HUDEP-2 (cell line): ENCODE measurements at regions not wholly inside any gene's neighbourhood (a gene's known extent, or its start where the extent isn't known, plus 50 kb on each side); places are given as distances from the start of the nearest gene placed in this dataset.

Experiments
- DNase-seq, 76 experiments: peaks; one replicate each; lab custom pipeline; 2025; ENCODE audit not compliant: unreplicated experiment in 76 of 76; lab: John Stamatoyannopoulos, UW

DNA sequence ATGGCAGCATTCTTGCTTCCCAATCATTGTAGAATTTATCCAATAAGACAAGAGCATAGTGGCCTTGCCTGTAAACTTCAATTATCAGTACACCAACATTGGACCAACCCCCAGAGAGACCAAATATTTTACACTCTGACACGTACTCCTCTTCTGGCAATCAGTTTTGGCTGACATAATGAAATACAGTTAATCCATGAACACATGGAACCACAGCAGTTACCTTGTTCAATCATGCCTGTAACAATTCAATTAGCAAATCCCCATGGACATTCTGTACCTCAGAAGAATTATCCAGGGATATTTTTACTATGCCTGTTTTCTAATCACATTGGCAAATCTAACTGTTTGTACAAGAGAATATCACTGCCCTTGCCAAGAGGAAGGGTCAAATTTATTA lies 2162.0 kb downstream of the MRPL39 start:
- DNase-seq, result no peak

DNA sequence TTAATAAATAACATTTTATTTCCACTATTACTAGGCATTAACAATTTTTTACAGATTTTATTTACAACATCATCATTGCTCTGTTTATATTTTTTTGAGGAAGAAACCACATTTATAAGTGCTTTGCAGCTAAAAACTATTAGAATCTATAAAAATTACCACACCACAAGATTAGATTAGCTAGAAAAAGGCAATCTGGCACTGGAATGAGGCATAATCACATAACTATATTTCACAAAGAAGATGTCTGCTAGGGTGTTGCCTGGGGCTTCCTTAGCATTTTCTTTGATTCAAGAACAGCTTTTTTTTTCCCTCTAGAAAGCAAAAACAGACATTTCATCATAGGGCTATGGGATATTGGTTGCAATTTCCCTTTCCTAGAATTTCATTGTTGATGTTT lies 2169.2 kb downstream of the MRPL39 start:
- no peak for DNase-seq

- DNase-seq, result no peak
Observed at GRCh38 chr21:23402929-23403520, 2204.3 kb downstream of the MRPL39 start.

- DNase-seq, result peak in 2 of 76 experiments; percentile 8 to 26
Observed at GRCh38 chr21:23401278-23401677, 2206.0 kb downstream of the MRPL39 start.

DNA sequence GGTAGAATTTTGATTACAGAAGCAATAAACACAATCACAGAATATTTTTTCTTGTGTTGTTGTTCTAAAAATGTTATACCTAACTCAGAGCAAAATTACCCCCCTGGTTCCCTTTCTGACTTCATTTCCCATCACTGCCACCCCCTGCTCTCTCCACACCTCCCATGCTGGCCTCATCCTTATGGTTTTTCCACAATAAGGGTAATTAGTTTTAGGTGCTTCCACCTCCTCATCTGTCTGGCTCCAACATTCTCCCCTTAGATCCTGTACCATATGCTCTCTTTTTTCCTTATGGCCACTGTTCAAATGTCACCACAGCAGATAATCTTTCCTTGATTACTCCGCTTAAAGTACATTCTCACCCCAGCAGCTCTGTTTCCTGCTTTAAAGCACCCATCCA lies 2208.6 kb downstream of the MRPL39 start:
- DNase-seq, result no peak

DNA sequence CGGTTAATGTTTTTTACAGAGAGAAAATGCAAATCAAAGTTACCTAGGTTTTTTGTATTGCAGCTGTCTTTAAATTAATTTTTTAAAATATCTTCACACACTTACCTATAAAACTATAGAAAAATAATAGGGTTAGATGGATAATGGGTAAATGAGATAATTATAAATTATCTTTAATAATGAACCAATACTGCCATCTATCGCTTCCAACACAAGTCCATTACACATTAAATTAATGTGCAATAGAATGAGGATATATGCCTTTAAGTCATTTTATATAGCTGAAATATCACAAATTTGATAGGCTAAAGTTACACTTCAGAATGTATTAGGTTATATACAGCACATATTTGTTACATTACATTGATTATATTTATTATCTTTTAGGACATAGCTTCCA lies 2212.8 kb downstream of the MRPL39 start:
- DNase-seq, result no peak

- no peak for DNase-seq
Observed at GRCh38 chr21:23384679-23385078, 2222.6 kb downstream of the MRPL39 start.

DNA sequence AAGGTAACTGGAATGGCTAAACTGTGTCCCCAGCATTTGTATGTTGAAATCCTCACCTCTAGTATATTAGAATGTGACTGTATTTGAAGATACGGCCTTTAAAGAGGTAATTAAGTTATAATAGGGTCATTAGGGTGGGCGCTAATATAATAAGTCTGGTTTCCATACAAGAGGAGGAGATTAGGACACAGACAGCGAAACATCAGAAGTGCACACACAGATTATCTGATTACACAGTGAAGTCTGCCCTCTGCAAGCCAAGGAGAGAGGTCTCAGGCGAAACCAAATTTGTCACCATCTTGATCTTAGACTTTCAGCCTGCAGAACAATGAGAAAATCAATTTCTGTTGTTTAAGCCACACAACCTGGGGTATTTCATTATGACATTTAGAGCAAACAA lies 2233.1 kb downstream of the MRPL39 start:
- no peak for DNase-seq

DNA sequence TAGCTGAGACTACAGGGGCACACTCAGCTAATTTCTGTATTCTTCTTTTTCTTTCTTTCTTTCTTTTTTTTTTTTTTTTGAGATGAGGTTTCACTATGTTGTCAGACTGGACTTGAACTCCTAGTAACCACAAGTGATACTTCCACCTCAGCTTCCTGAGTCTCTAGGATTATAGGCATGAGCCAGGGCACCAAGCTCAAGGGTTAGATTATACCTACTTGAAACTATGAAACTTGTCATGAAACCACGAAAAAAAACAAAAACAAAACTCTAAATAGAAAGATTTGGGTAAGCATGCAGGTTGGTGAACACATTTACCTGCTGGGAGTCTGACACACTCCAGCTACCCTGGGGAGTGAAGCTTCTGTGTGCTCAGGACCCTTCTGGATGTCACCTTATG lies 2250.4 kb downstream of the MRPL39 start:
- DNase-seq, result no peak

DNA sequence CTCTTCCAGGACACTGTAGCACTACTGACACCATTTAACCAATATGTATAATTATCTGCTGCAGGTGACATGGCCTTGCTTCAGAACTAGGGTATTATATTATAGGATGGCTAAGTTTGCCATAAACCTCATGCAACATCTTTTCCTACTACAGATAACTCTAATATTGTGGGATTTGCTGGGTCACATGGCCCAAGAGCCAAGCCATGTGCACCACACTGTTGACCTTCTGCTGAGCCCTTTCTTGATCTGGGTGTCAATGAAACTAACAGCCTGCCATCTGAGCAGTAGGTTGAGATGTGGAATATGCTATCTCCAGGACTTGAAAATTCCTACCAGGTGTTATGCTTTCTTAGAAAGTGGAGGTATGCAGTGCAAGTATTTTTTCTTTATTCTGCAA lies 2291.1 kb downstream of the MRPL39 start:
- DNase-seq, result no peak

DNA sequence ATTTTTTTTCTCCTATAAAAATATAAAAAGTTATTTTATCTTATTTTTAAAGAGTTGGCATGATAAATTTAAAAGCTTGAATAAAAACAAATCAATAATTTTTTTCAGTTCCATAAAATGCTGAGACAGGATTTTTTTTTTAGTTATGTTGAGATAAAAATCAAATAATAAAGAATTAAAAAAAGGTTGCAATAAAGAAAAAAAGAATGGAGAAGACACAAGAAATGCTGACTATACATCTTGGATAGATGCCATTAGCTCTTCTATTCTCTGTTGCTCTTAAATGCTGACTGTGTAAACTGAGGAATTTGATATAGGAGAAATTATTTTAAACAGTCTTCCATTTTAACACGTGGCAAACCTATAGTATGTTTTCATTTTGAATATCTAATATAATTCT lies 2298.5 kb downstream of the MRPL39 start:
- DNase-seq, result no peak

- no peak for DNase-seq
Observed at GRCh38 chr21:23307065-23307464, 2300.2 kb downstream of the MRPL39 start.

- DNase-seq, result no peak
Observed at GRCh38 chr21:23292292-23292691, 2294.1 kb downstream of the NCAM2 start.

GRCh38 chr21:23281917-23282316 lies 2283.7 kb downstream of the NCAM2 start:
- DNase-seq, result no peak

DNA sequence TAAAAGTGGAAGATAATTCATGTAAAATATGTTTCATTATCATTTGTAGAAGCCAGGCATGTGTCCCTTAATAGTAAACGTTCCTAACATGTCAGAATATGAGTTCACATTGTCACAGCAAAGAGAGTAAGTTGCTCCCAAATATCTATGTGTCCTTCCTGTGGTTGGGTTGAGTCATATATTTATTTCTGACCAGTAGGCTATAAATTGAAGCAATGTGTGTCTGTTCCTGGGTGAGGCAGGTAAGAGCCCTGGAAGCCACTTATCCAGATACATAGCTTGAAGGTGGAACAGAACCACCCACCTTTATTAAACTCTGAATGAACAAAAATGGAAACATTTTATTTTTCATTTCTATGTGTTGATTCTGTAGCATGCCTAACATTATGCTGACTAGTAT lies 2251.6 kb downstream of the NCAM2 start:
- no peak for DNase-seq

- DNase-seq, result no peak
Observed at GRCh38 chr21:23247334-23247733, 2249.1 kb downstream of the NCAM2 start.

DNA sequence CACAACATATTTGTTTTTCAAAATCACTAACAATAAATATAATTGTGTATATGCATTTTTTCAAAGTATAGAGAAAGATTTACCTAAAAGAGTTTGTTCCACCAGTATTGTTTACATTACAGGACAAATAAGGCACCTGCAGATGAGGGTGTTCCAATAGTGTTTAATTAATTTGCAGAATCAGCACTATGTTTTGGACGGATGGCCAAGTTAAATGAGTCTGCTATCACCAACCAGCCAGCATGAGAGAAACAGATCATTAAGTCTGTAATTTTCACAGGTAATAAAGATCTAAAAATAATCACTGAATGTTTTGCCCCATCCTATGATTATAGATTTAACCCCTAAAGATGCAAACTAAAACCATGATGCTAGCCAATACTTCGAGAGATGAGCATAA lies 2247.0 kb downstream of the NCAM2 start:
- DNase-seq, result no peak

DNA sequence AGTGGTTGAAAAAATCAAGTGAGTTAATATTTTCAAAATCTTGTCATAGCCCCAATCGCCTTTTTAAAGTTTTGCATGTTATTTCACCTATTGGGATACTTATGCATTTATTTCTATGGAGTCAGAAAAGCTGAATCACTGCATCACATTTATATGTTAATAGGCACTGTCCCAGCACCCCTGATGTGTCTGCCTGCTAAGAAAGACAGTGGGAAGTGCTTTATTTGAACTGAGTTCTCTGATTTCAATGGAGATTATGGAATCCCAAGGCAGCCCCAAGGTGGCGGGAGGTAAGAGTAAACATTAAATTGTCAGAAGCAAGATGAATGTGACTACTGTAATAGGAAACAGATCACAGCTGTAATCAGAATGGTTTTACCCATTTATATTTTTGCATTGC lies 2225.7 kb downstream of the NCAM2 start:
- DNase-seq, result no peak

DNA sequence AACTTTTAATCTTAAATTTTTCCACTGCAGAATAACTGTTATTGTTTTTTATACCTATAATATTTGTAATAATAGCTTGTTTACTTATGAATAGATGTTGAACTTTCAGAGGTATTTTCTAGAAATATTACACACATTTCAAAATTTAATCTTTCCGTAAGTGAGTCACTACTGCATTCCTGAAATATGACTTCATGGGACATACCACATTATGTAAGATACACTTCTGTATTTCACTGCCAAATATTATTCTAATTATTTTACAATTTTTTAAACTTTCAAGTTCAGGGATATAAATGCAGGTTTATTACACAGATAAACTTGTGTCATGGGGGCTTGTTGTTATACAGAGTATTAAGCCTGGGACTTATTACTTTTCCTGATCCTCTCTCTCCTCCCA lies 2220.5 kb downstream of the NCAM2 start:
- no peak for DNase-seq

- DNase-seq, result no peak
Observed at GRCh38 chr21:23217597-23217996, 2219.4 kb downstream of the NCAM2 start.

GRCh38 chr21:23215261-23215660 lies 2217.1 kb downstream of the NCAM2 start:
- DNase-seq, result no peak
